Naive B cell (primary cell): ENCODE measurements at regions not wholly inside any gene's neighbourhood (a gene's known extent, or its start where the extent isn't known, plus 50 kb on each side); places are given as distances from the start of the nearest gene placed in this dataset.
"Not testable (repeated sequence)": the region's sequence is repeated elsewhere in the genome, so short reads cannot be mapped to it uniquely, and the experiment has no call there.

ENCODE experiments used
- ATAC-seq, 2 donors: fragments of 150-1000 bp; cut with Tn5 transposase; 2 replicates each; pipeline ENCODE4 v1.10.0; 2021; ENCODE audit warnings: low read depth in 2 of 2, mild to moderate bottlenecking in 2 of 2, moderate library complexity in 2 of 2
- DNase-seq: peaks from one replicate; pipeline ENCODE4 v3.0.0; 2022
- H3K27ac Mint-ChIP-seq, 6 donors: one replicate each; pipeline ENCODE4 v1.8.0; 2020 to 2022; ENCODE audit warnings: mild to moderate bottlenecking in 6 of 6, mixed read lengths in 6 of 6, moderate library complexity in 5 of 6, inconsistent platforms in 2 of 6
- H3K27me3 Mint-ChIP-seq, 3 donors: one replicate each; pipeline ENCODE4 v1.8.0; 2021 to 2022; ENCODE audit warnings: mixed read lengths in 3 of 3, mild to moderate bottlenecking in 1 of 3
- H3K36me3 Mint-ChIP-seq, 2 donors: one replicate each; pipeline ENCODE4 v1.8.0; 2020 to 2022; ENCODE audit warnings: mixed read lengths in 2 of 2, inconsistent platforms in 1 of 2, mild to moderate bottlenecking in 1 of 2
- H3K4me1 Mint-ChIP-seq, 3 donors: one replicate each; pipeline ENCODE4 v1.8.0; 2020 to 2022; ENCODE audit warnings: mixed read lengths in 3 of 3, inconsistent platforms in 1 of 3, mild to moderate bottlenecking in 1 of 3, moderate library complexity in 1 of 3
- H3K4me3 Mint-ChIP-seq, 8 donors: one replicate each; pipeline ENCODE4 v1.8.0; 2020 to 2022; ENCODE audit warnings: mild to moderate bottlenecking in 8 of 8, mixed read lengths in 8 of 8, moderate library complexity in 8 of 8, inconsistent platforms in 2 of 8
- H3K9me3 Mint-ChIP-seq, 7 donors: one replicate each; pipeline ENCODE4 v1.8.0; 2020 to 2022; ENCODE audit warnings: mixed read lengths in 7 of 7, mild to moderate bottlenecking in 5 of 7, inconsistent platforms in 2 of 7, moderate library complexity in 1 of 7

- not testable (repeated sequence) for H3K27ac Mint-ChIP-seq, H3K4me1 Mint-ChIP-seq, H3K4me3 Mint-ChIP-seq, H3K36me3 Mint-ChIP-seq, ATAC-seq, H3K27me3 Mint-ChIP-seq, H3K9me3 Mint-ChIP-seq, DNase-seq
Measured at GRCh38 chr22:16689358-16689757, 96.7 kb upstream of the CCT8L2 start.

- H3K27ac Mint-ChIP-seq = not testable (repeated sequence)
Measured at GRCh38 chr22:16681290-16681689, 88.7 kb upstream of the CCT8L2 start.

GRCh38 chr22:16680209-16680899, 87.7 kb upstream of the CCT8L2 start:
- H3K9me3 Mint-ChIP-seq, H3K36me3 Mint-ChIP-seq, H3K4me1 Mint-ChIP-seq, DNase-seq, ATAC-seq, H3K4me3 Mint-ChIP-seq, H3K27ac Mint-ChIP-seq: not testable (repeated sequence)
- H3K27me3 Mint-ChIP-seq = peaks cover 8 to 16% (median 16%) of the 10 kb centered on the region in 3 donors

More at GRCh38 chr22:16681290-16681689, 88.7 kb upstream of the CCT8L2 start:
- peaks cover 8 to 21% (median 16%) of the 10 kb centered on the region in 3 donors for H3K27me3 Mint-ChIP-seq
- not testable (repeated sequence) for H3K36me3 Mint-ChIP-seq, H3K4me1 Mint-ChIP-seq, DNase-seq, H3K9me3 Mint-ChIP-seq, ATAC-seq, H3K4me3 Mint-ChIP-seq

DNA sequence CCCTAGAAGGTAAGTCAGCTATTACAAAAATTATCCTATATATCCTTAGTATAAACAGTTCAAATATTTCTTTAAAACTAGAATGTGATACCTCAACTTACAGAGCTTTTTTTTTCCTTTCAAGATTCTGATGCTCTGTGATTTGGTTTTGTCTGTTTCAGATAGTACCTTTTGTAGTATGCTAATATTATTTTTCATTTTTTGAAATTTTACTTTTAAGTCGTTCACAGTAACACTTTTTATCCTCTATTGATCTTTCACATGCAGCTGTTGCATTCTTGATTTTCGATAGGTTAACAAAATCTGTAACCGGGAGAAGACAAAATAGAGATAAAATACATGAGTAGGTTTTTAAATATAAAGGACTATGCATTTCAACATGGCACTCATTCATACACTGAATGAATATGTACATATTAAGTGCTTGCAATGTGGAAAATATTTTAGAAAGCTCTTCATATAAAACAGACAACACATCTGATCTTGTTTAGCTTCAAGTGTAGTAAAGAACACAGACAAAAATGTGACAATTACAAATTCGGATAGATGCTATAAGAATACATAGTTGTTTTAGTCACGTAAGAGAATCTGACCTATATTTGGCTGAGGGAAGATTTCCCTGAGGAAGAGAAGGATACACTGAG, 86.7 kb upstream of the CCT8L2 start:
- peaks cover 8 to 15% (median 11%) of the 10 kb centered on the region in 3 donors for H3K27me3 Mint-ChIP-seq
- not testable (repeated sequence) for H3K4me3 Mint-ChIP-seq, H3K27ac Mint-ChIP-seq, DNase-seq, H3K36me3 Mint-ChIP-seq, H3K4me1 Mint-ChIP-seq, H3K9me3 Mint-ChIP-seq, ATAC-seq

GRCh38 chr22:16673433-16673832, 80.8 kb upstream of the CCT8L2 start:
- H3K27me3 Mint-ChIP-seq, ATAC-seq, H3K27ac Mint-ChIP-seq, H3K9me3 Mint-ChIP-seq, H3K4me3 Mint-ChIP-seq, DNase-seq, H3K36me3 Mint-ChIP-seq, H3K4me1 Mint-ChIP-seq: not testable (repeated sequence)

DNA sequence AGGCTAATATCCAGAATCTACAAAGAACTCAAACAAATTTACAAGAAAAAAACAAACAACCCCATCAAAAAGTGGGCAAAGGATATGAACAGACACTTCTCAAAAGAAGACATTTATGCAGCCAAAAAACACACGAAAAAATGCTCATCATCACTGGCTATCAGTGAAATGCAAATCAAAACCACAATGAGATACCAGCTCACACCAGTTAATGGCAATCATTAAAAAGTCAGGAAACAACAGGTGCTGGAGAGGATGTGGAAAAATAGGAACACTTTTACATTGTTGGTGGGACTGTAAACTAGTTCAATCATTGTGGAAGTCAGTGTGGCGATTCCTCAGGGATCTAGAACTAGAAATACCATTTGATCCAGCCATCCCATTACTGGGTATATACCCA, 73.0 kb upstream of the CCT8L2 start:
- DNase-seq, H3K4me1 Mint-ChIP-seq, H3K36me3 Mint-ChIP-seq, ATAC-seq, H3K4me3 Mint-ChIP-seq, H3K27ac Mint-ChIP-seq: not testable (repeated sequence)
- peaks cover 0 to 12% (median 0%) of the 10 kb centered on the region in 3 donors for H3K27me3 Mint-ChIP-seq
- H3K9me3 Mint-ChIP-seq = peaks cover 0 to 14% (median 9%) of the 10 kb centered on the region in 7 donors

- H3K9me3 Mint-ChIP-seq = peaks cover 0 to 13% (median 9%) of the 10 kb centered on the region in 7 donors
- not testable (repeated sequence) for H3K4me1 Mint-ChIP-seq, DNase-seq, ATAC-seq, H3K36me3 Mint-ChIP-seq, H3K27ac Mint-ChIP-seq, H3K4me3 Mint-ChIP-seq
- H3K27me3 Mint-ChIP-seq = peaks cover 0 to 12% (median 0%) of the 10 kb centered on the region in 3 donors
Measured at GRCh38 chr22:16662330-16662729, 69.7 kb upstream of the CCT8L2 start.

GRCh38 chr22:16660989-16661388, 68.4 kb upstream of the CCT8L2 start:
- not testable (repeated sequence) for H3K27ac Mint-ChIP-seq, H3K36me3 Mint-ChIP-seq, H3K4me3 Mint-ChIP-seq, ATAC-seq, DNase-seq, H3K4me1 Mint-ChIP-seq
- Mint-ChIP-seq H3K9me3 (peaks cover 0 to 13% (median 5%) of the 10 kb centered on the region in 7 donors), H3K27me3 (peaks cover 0 to 12% (median 0%) of the 10 kb centered on the region in 3 donors)

- H3K4me3 Mint-ChIP-seq, H3K36me3 Mint-ChIP-seq, H3K4me1 Mint-ChIP-seq, ATAC-seq, H3K27ac Mint-ChIP-seq, DNase-seq: not testable (repeated sequence)
- Mint-ChIP-seq H3K27me3 (peaks cover 0 to 12% (median 0%) of the 10 kb centered on the region in 3 donors), H3K9me3 (peaks cover 0 to 13% (median 5%) of the 10 kb centered on the region in 7 donors)
Measured at GRCh38 chr22:16660570-16660969, 68.0 kb upstream of the CCT8L2 start.

- not testable (repeated sequence) for H3K27ac Mint-ChIP-seq, DNase-seq, H3K36me3 Mint-ChIP-seq, ATAC-seq, H3K4me3 Mint-ChIP-seq, H3K4me1 Mint-ChIP-seq
- peaks cover under 1 to 11% (median 5%) of the 10 kb centered on the region in 7 donors for H3K9me3 Mint-ChIP-seq
- peaks cover 0 to 12% (median 0%) of the 10 kb centered on the region in 3 donors for H3K27me3 Mint-ChIP-seq
Measured at GRCh38 chr22:16659273-16659834, 66.7 kb upstream of the CCT8L2 start.

- peaks cover 0 to 6% (median 0%) of the 10 kb centered on the region in 3 donors for H3K27me3 Mint-ChIP-seq
- no peaks in the 10 kb centered on the region for H3K36me3 Mint-ChIP-seq
- no peak for DNase-seq
- H3K27ac Mint-ChIP-seq = no peak overlapping the region
- no peak for ATAC-seq
- no peak overlapping the region for H3K4me3 Mint-ChIP-seq
- H3K9me3 Mint-ChIP-seq = peaks cover 4 to 6% (median 5%) of the 10 kb centered on the region in 7 donors
- H3K4me1 Mint-ChIP-seq = no peaks in the 10 kb centered on the region
Measured at GRCh38 chr22:16658068-16658467, 65.5 kb upstream of the CCT8L2 start.

DNA sequence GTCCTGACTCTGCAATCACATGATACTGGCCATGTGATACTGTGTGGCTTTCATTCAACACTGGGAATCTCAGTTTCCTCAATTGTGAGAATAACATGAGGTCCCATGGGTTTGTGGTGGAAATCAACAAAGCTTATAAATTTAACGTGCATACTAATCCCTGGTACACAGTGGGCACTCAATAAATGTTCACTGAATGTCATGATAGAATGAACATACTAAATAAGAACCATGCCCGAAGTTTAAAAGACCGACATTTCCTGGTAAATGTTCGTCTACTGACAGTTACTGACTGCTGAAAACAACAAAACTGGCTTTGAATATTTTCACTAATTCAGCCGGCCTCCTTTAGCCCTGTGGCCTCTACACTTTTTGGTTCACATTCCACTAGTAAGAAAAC, 62.3 kb upstream of the CCT8L2 start:
- no peaks in the 10 kb centered on the region for H3K4me1 Mint-ChIP-seq
- DNase-seq (no peak), ATAC-seq (no peak)
- H3K36me3 Mint-ChIP-seq = no peaks in the 10 kb centered on the region
- H3K4me3 Mint-ChIP-seq = no peak overlapping the region
- H3K27me3 Mint-ChIP-seq = no peaks in the 10 kb centered on the region
- H3K9me3 Mint-ChIP-seq = peaks cover 2 to 26% (median 10%) of the 10 kb centered on the region in 7 donors
- H3K27ac Mint-ChIP-seq = no peak overlapping the region

DNA sequence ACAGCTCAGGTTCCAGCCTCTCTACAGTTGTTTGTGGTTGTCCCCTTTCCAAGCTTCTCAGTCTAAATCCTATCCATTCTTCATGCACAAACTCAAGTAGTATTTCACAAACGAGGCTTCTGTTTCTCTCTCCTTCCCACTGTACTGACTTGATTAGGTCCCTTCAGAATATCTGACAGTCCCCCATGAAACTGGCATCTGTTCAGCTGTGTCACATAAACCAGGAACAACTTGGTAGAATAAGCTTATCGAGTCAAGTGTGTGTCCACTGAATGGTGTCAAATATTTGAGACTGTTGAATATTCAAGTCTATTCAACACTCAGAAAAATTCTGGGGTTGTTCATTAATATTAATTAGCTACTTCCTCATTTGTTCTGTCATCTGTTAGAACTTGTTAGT, 61.7 kb upstream of the CCT8L2 start:
- not testable (repeated sequence) for H3K27me3 Mint-ChIP-seq, H3K36me3 Mint-ChIP-seq, H3K4me3 Mint-ChIP-seq, H3K4me1 Mint-ChIP-seq, H3K27ac Mint-ChIP-seq, DNase-seq, ATAC-seq
- peaks cover 2 to 26% (median 12%) of the 10 kb centered on the region in 7 donors for H3K9me3 Mint-ChIP-seq

DNA sequence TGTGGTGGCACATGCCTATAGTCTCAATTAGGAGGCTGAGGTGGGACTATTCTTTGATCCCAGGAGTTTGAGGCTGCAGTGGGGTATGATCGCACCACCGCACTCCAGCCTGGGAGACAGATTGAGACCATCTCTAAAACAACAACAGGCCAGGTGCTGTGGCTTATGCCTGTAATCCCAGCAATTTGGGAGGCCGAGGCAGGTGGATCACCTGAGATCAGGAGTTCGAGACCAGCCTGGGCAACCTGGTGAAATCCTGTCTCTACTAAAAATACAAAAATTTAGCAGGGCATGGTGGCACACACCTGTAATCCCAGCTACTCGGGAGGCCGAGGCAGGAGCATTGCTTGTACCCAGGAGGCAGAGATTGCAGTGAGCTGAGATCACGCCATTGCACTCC, 60.6 kb upstream of the CCT8L2 start:
- not testable (repeated sequence) for H3K27me3 Mint-ChIP-seq, H3K27ac Mint-ChIP-seq, H3K4me1 Mint-ChIP-seq, H3K4me3 Mint-ChIP-seq, DNase-seq, ATAC-seq, H3K36me3 Mint-ChIP-seq
- peaks cover 2 to 26% (median 12%) of the 10 kb centered on the region in 7 donors for H3K9me3 Mint-ChIP-seq
